B cell (primary cell): ENCODE measurements at regions not wholly inside any gene's neighbourhood (a gene's known extent, or its start where the extent isn't known, plus 50 kb on each side); places are given as distances from the start of the nearest gene placed in this dataset.

ENCODE experiments used
- ATAC-seq: fragments of 200-7000 bp; cut with Tn5 transposase; one replicate; pipeline ENCODE4 v1.10.0; 2021; ENCODE audit warnings: low read depth, mild to moderate bottlenecking, moderate number of reproducible peaks, moderate library complexity
- CTCF ChIA-PET: fragments of 350-600 bp; sonication (Branson Sonifier 250); formaldehyde crosslinking; loops from one replicate; lab custom pipeline; 2021; ENCODE audit warnings: antibody characterized with exemption, inconsistent platforms; lab: Charles Lee
- POLR2A ChIA-PET: fragments of 350-600 bp; sonication (Branson Sonifier 250); formaldehyde crosslinking; loops from one replicate; lab custom pipeline; 2021; ENCODE audit warnings: antibody characterized with exemption; lab: Charles Lee
- DNase-seq: peaks from one replicate; pipeline ENCODE4 v3.0.0; 2013
- H2AFZ ChIP-seq: 2 replicates; pipeline ENCODE4 v1.6.1; 2012; ENCODE audit warnings: mild to moderate bottlenecking, low read depth, low read length; ENCODE audit not compliant: insufficient read depth, poor library complexity, severe bottlenecking
- H3K27ac ChIP-seq, 2 donors: 1 replicate in 1 of 2; 2 replicates in 1 of 2; pipeline ENCODE4 v1.5.1; 2012 to 2013; ENCODE audit warnings: low read length in 2 of 2, mild to moderate bottlenecking in 2 of 2, moderate library complexity in 1 of 2
- H3K27me3 ChIP-seq, 4 experiments: fragments of 200-600 bp in 1 of 4; sonication (generic) in 1 of 4; replicated peaks in 1 of 4; 1 replicate in 2 of 4; 2 replicates in 2 of 4; pipeline versions ENCODE4 v1.6.1 to v1.7.0; 2013 to 2016; ENCODE audit warnings: low read length in 3 of 4, mild to moderate bottlenecking in 2 of 4, mixed read lengths in 1 of 4, moderate library complexity in 1 of 4; ENCODE audit not compliant: insufficient read depth in 4 of 4, control insufficient read depth in 3 of 4; ENCODE audit errors: control extremely low read depth in 1 of 4
- H3K36me3 ChIP-seq, 2 experiments: replicated peaks in 1 of 2; 1 replicate in 1 of 2; 2 replicates in 1 of 2; pipeline versions ENCODE4 v1.6.1 to v1.7.1; 2013; ENCODE audit warnings: low read length in 1 of 2; ENCODE audit not compliant: insufficient read depth in 2 of 2, control insufficient read depth in 1 of 2; ENCODE audit errors: control extremely low read depth in 1 of 2, extremely low read depth in 1 of 2
- H3K4me1 ChIP-seq, 2 donors: fragments of 200-600 bp in 1 of 2; sonication (generic) in 1 of 2; 1 replicate in 1 of 2; 2 replicates in 1 of 2; pipeline versions ENCODE4 v1.5.1 to v1.6.1; 2013 to 2017; ENCODE audit warnings: low read length in 2 of 2; ENCODE audit not compliant: control insufficient read depth in 2 of 2, insufficient read depth in 2 of 2
- H3K4me2 ChIP-seq: replicated peaks from 2 replicates; pipeline ENCODE3; 2012; ENCODE audit warnings: mild to moderate bottlenecking, low read depth, low read length; ENCODE audit not compliant: poor library complexity, severe bottlenecking
- H3K4me3 ChIP-seq, 5 experiments: fragments of 200-600 bp in 1 of 5; sonication (generic) in 1 of 5; 1 replicate in 3 of 5; 2 replicates in 2 of 5; pipeline versions ENCODE4 v1.5.1 to v1.7.0; 2011 to 2016; ENCODE audit warnings: low read length in 4 of 5, mild to moderate bottlenecking in 4 of 5, low read depth in 2 of 5, control low read depth in 1 of 5, moderate library complexity in 1 of 5; ENCODE audit not compliant: insufficient read depth in 1 of 5; ENCODE audit errors: control extremely low read depth in 1 of 5, extremely low read depth in 1 of 5
- H3K79me2 ChIP-seq: fragments of 200-600 bp; sonication (generic); one replicate; pipeline ENCODE4 v1.6.0; 2016; ENCODE audit warnings: low read length; ENCODE audit not compliant: control insufficient read depth, insufficient read depth
- H3K9ac ChIP-seq: fragments of 200-600 bp; sonication (generic); 2 replicates; pipeline ENCODE4 v1.6.1; 2017; ENCODE audit warnings: mild to moderate bottlenecking, low read length, moderate library complexity
- H3K9me3 ChIP-seq, 3 donors: one replicate each; pipeline versions ENCODE4 v1.6.1 to v1.7.1; 2013; ENCODE audit warnings: low read length in 2 of 3; ENCODE audit not compliant: control insufficient read depth in 2 of 3, insufficient read depth in 1 of 3; ENCODE audit errors: control extremely low read depth in 1 of 3
- H4K20me1 ChIP-seq: 2 replicates; pipeline ENCODE4 v1.6.0; 2012; ENCODE audit warnings: mild to moderate bottlenecking, low read length; ENCODE audit not compliant: insufficient read depth, control insufficient read depth, poor library complexity, severe bottlenecking
- H3K27ac Mint-ChIP-seq: one replicate; pipeline ENCODE4 v1.8.0; 2021; ENCODE audit warnings: mixed read lengths
- H3K27me3 Mint-ChIP-seq: one replicate; pipeline ENCODE4 v1.8.0; 2021; ENCODE audit warnings: mixed read lengths
- H3K4me1 Mint-ChIP-seq: one replicate; pipeline ENCODE4 v1.8.0; 2021; ENCODE audit warnings: mixed read lengths
- H3K4me3 Mint-ChIP-seq: one replicate; pipeline ENCODE4 v1.8.0; 2021; ENCODE audit warnings: mixed read lengths
- H3K9me3 Mint-ChIP-seq: one replicate; pipeline ENCODE4 v1.8.0; 2022; ENCODE audit warnings: mixed read lengths; ENCODE audit not compliant: insufficient read depth
- EZH2 ChIP-seq: IDR thresholded peaks from 2 replicates; pipeline ENCODE4 v1.6.1; 2012; ENCODE audit warnings: borderline replicate concordance, low read depth, mild to moderate bottlenecking, moderate library complexity, low read length; ENCODE audit not compliant: insufficient read depth, poor library complexity, severe bottlenecking
- WGBS: methylation state at CpG from one replicate; pipeline ENCODE4 v1.1.5; 2013; ENCODE audit warnings: missing lambda C conversion rate; ENCODE audit not compliant: insufficient coverage; 5-methylcytosine and 5-hydroxymethylcytosine counted together
- intact Hi-C: fragments of 100-400 bp; cut with micrococcal nuclease; formaldehyde crosslinking; loops from one replicate; pipeline ENCODE4 v1.10.0; 2022
- TF ChIP-seq, protein P1 (sequence below): fragments of 200-600 bp; IDR thresholded peaks from one replicate; pipeline ENCODE4 v1.8.0; 2022; ENCODE audit warnings: antibody characterized with exemption, mild to moderate bottlenecking

DNA sequence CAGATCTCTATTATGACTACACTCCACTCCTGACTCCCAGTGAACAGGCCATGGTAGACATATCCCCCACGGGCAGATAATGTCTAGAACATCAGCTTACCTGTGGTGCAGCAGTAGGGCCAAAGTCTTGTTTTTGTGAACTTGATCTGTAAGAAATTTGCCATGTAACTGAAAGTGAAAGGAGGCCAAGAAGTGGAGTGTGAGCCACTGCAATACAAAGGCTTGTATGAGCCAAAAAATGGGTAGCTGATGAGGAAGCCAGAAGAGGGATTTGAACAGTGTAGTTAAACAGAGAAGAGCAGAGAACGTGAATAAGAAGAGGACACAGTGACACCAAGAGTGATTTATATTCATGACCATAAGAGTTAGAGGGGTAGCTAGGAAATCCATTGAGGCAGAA lies 361.7 kb downstream of the DMRT2 start:
- no peak for ATAC-seq
- intact Hi-C loops, result no loop called here
- Histone ChIP-seq H4K20me1 (no peaks in the 10 kb centered on the region), H3K79me2 (no peaks in the 10 kb centered on the region), H3K9me3 (no peaks in the 10 kb centered on the region), H3K27ac (no peak overlapping the region), H3K4me3 (no peak overlapping the region), H3K4me2 (no peak overlapping the region), H3K4me1 (no peaks in the 10 kb centered on the region), H3K36me3 (no peaks in the 10 kb centered on the region), H2AFZ (no peak overlapping the region), H3K9ac (no peak overlapping the region), H3K27me3 (no peaks in the 10 kb centered on the region)
- Mint-ChIP-seq H3K27me3 (no peaks in the 10 kb centered on the region), H3K4me3 (no peak overlapping the region), H3K9me3 (no peaks in the 10 kb centered on the region), H3K27ac (no peak overlapping the region), H3K4me1 (no peaks in the 10 kb centered on the region)
- TF ChIP-seq EZH2, result no peak
- TF ChIP-seq, protein P1, sequence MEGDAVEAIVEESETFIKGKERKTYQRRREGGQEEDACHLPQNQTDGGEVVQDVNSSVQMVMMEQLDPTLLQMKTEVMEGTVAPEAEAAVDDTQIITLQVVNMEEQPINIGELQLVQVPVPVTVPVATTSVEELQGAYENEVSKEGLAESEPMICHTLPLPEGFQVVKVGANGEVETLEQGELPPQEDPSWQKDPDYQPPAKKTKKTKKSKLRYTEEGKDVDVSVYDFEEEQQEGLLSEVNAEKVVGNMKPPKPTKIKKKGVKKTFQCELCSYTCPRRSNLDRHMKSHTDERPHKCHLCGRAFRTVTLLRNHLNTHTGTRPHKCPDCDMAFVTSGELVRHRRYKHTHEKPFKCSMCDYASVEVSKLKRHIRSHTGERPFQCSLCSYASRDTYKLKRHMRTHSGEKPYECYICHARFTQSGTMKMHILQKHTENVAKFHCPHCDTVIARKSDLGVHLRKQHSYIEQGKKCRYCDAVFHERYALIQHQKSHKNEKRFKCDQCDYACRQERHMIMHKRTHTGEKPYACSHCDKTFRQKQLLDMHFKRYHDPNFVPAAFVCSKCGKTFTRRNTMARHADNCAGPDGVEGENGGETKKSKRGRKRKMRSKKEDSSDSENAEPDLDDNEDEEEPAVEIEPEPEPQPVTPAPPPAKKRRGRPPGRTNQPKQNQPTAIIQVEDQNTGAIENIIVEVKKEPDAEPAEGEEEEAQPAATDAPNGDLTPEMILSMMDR, result no peak
- no peak for DNase-seq
- WGBS, result 69% methylated on average over 2 of the region's 2 CpGs
- ChIA-PET CTCF (no interaction called here), POLR2A (no interaction called here)

GRCh38 chr9:1414711-1415131 lies 364.6 kb downstream of the DMRT2 start:
- 89% methylated on average over 1 of the region's 2 CpGs for WGBS
- Mint-ChIP-seq H3K9me3 (no peaks in the 10 kb centered on the region), H3K27ac (no peak overlapping the region), H3K4me3 (no peak overlapping the region), H3K27me3 (no peaks in the 10 kb centered on the region), H3K4me1 (no peaks in the 10 kb centered on the region)
- no peak for DNase-seq
- no peak overlapping the region for H3K4me3 ChIP-seq
- H4K20me1 ChIP-seq, result no peaks in the 10 kb centered on the region
- no peaks in the 10 kb centered on the region for H3K9me3 ChIP-seq
- H3K9ac ChIP-seq, result no peak overlapping the region
- ChIA-PET POLR2A (no interaction called here), CTCF (no interaction called here)
- no peaks in the 10 kb centered on the region for H3K27me3 ChIP-seq
- intact Hi-C loops, result no loop called here
- H3K4me1 ChIP-seq, result no peaks in the 10 kb centered on the region
- H3K27ac ChIP-seq, result no peak overlapping the region
- ATAC-seq, result no peak
- H3K4me2 ChIP-seq, result no peak overlapping the region
- TF ChIP-seq, protein P1, result no peak
- TF ChIP-seq EZH2, result no peak
- H3K36me3 ChIP-seq, result no peaks in the 10 kb centered on the region
- H2AFZ ChIP-seq, result no peak overlapping the region
- H3K79me2 ChIP-seq, result no peaks in the 10 kb centered on the region
